Stomach (tissue), 8 donors: ENCODE measurements at regions not wholly inside any gene's neighbourhood (a gene's known extent, or its start where the extent isn't known, plus 50 kb on each side); places are given as distances from the start of the nearest gene placed in this dataset.

Experiments
- DNase-seq, 2 donors: peaks; one replicate each; pipeline versions ENCODE4 v3.0.0 to v3.0.0-alpha.2; 2013 to 2019
- H3K27ac ChIP-seq, 5 donors: fragments of 200-600 bp in 4 of 5; sonication (generic) in 4 of 5; one replicate each; pipeline ENCODE4 v1.5.1; 2013 to 2019; ENCODE audit warnings: mild to moderate bottlenecking in 1 of 5, moderate library complexity in 1 of 5
- H3K27me3 ChIP-seq, 3 donors: fragments of 200-600 bp; sonication (generic); one replicate each; pipeline ENCODE4 v1.5.1; 2017 to 2019; ENCODE audit warnings: mixed run types in 1 of 3
- H3K36me3 ChIP-seq, 4 donors: fragments of 200-600 bp; sonication (generic); 1 replicate in 3 of 4; 2 replicates in 1 of 4; pipeline ENCODE4 v1.5.1; 2016 to 2019
- H3K4me1 ChIP-seq, 4 donors: fragments of 200-600 bp; sonication (generic); one replicate each; pipeline ENCODE4 v1.5.1; 2016 to 2019
- H3K4me3 ChIP-seq, 4 donors: fragments of 200-600 bp; sonication (generic) in 3 of 4; one replicate each; pipeline ENCODE4 v1.5.1; 2016 to 2019; ENCODE audit warnings: mild to moderate bottlenecking in 1 of 4
- H3K9me3 ChIP-seq, 4 donors: fragments of 200-600 bp; sonication (generic); one replicate each; pipeline ENCODE4 v1.5.1; 2016 to 2019
- CTCF ChIP-seq, 7 experiments: fragments of 450-650 bp in 4 of 7; fragments of 200-600 bp in 3 of 7; sonication (generic) in 3 of 7; IDR thresholded peaks; one replicate each; pipeline ENCODE4 v1.5.1; 2016 to 2019; ENCODE audit warnings: antibody characterized with exemption in 7 of 7, control low read depth in 2 of 7, mild to moderate bottlenecking in 1 of 7
- EP300 ChIP-seq: sonication (generic); formaldehyde crosslinking; IDR thresholded peaks from one replicate; pipeline ENCODE4 v1.6.1; 2017; ENCODE audit warnings: antibody characterized with exemption
- POLR2A ChIP-seq, 4 donors: fragments of 450-650 bp; IDR thresholded peaks; one replicate each; pipeline ENCODE4 v1.6.1; 2016; ENCODE audit warnings: antibody characterized with exemption in 4 of 4, control low read depth in 2 of 4, mild to moderate bottlenecking in 1 of 4, moderate library complexity in 1 of 4
- POLR2AphosphoS5 ChIP-seq, 3 donors: sonication (generic); formaldehyde crosslinking; IDR thresholded peaks; one replicate each; pipeline ENCODE4 v1.6.1; 2016; ENCODE audit warnings: antibody characterized with exemption in 3 of 3
- WGBS, 5 donors: extraction: QIAGEN DNeasy Blood & Tissue Kit in 3 of 5; methylation state at CpG; one replicate each; pipeline versions ENCODE4 v1.1.5 to v1.1.7; 2013 to 2018; 5-methylcytosine and 5-hydroxymethylcytosine counted together
- intact Hi-C: fragments of 100-400 bp; cut with DNase I; formaldehyde crosslinking; loops from one replicate; pipeline ENCODE4 v1.15.1; 2023; ENCODE audit warnings: low total_unique reads
- donor health status: healthy with polysubstance abuse.
- donor health status: Bipolar disorder and iron deficiency.
- donor health status: healthy.

GRCh38 chr5:99664972-99665371 lies 736.2 kb upstream of the CHD1 start:
- no peaks in the 10 kb centered on the region for H3K9me3 ChIP-seq
- TF ChIP-seq POLR2AphosphoS5 (IDR thresholded peaks at IDR 0.05) (no peak), EP300 (no peak), CTCF (IDR thresholded peaks at IDR 0.05) (no peak), POLR2A (IDR thresholded peaks at IDR 0.05) (no peak)
- H3K4me1 ChIP-seq = no peaks in the 10 kb centered on the region
- no peak for DNase-seq
- intact Hi-C loops = no loop called here
- no peak overlapping the region for H3K27ac ChIP-seq
- no peaks in the 10 kb centered on the region for H3K27me3 ChIP-seq
- no peaks in the 10 kb centered on the region for H3K36me3 ChIP-seq
- no peak overlapping the region for H3K4me3 ChIP-seq

GRCh38 chr5:99651298-99651697 lies 722.5 kb upstream of the CHD1 start:
- Histone ChIP-seq H3K27me3 (no peaks in the 10 kb centered on the region), H3K27ac (no peak overlapping the region), H3K9me3 (no peaks in the 10 kb centered on the region), H3K4me3 (no peak overlapping the region), H3K4me1 (no peaks in the 10 kb centered on the region), H3K36me3 (no peaks in the 10 kb centered on the region)
- TF ChIP-seq EP300 (no peak), POLR2AphosphoS5 (IDR thresholded peaks at IDR 0.05) (no peak), POLR2A (IDR thresholded peaks at IDR 0.05) (no peak), CTCF (IDR thresholded peaks at IDR 0.05) (no peak)
- intact Hi-C loops = no loop called here
- DNase-seq = no peak

GRCh38 chr5:99646011-99646647 lies 717.3 kb upstream of the CHD1 start:
- no peak for TF ChIP-seq POLR2A (IDR thresholded peaks at IDR 0.05)
- TF ChIP-seq EP300 = no peak
- TF ChIP-seq CTCF (IDR thresholded peaks at IDR 0.05) = no peak
- TF ChIP-seq POLR2AphosphoS5 (IDR thresholded peaks at IDR 0.05) = no peak
- H3K4me1 ChIP-seq = no peaks in the 10 kb centered on the region
- no peak for DNase-seq
- intact Hi-C loops = no loop called here
- 70 to 79% (median 74%) methylated on average over 5 of the region's 5 CpGs for WGBS, 5 donors
- no peak overlapping the region for H3K27ac ChIP-seq
- no peak overlapping the region for H3K4me3 ChIP-seq
- no peaks in the 10 kb centered on the region for H3K27me3 ChIP-seq
- no peaks in the 10 kb centered on the region for H3K9me3 ChIP-seq
- H3K36me3 ChIP-seq = no peaks in the 10 kb centered on the region

GRCh38 chr5:99644822-99645221 lies 716.0 kb upstream of the CHD1 start:
- no peaks in the 10 kb centered on the region for H3K27me3 ChIP-seq
- H3K27ac ChIP-seq = no peak overlapping the region
- H3K36me3 ChIP-seq = no peaks in the 10 kb centered on the region
- intact Hi-C loops = no loop called here
- no peaks in the 10 kb centered on the region for H3K9me3 ChIP-seq
- 27 to 52% (median 35%) methylated on average over 1 of the region's 1 CpG for WGBS, 5 donors
- no peak for TF ChIP-seq CTCF (IDR thresholded peaks at IDR 0.05)
- no peak for TF ChIP-seq POLR2AphosphoS5 (IDR thresholded peaks at IDR 0.05)
- TF ChIP-seq POLR2A (IDR thresholded peaks at IDR 0.05) = no peak
- no peak for TF ChIP-seq EP300
- no peak for DNase-seq
- no peak overlapping the region for H3K4me3 ChIP-seq
- H3K4me1 ChIP-seq = no peaks in the 10 kb centered on the region
